GM12891 (cell line): ENCODE measurements at regions not wholly inside any gene's neighbourhood (a gene's known extent, or its start where the extent isn't known, plus 50 kb on each side); places are given as distances from the start of the nearest gene placed in this dataset.

Experiments
- POLR2A ChIP-seq: IDR thresholded peaks from 2 replicates; pipeline ENCODE4 v1.6.1; 2011; ENCODE audit warnings: low read depth, low read length, control low read depth
- POLR2AphosphoS5 ChIP-seq: IDR thresholded peaks from 2 replicates; pipeline ENCODE4 v1.6.1; 2011; ENCODE audit warnings: low read depth, low read length, control low read depth
- TAF1 ChIP-seq: IDR thresholded peaks from 2 replicates; pipeline ENCODE4 v1.6.1; 2011; ENCODE audit warnings: low read depth, low read length, control low read depth

GRCh38 chr6:145022199-145022796 is 713.0 kb downstream of the EPM2A start:
- no peak for TF ChIP-seq TAF1
- TF ChIP-seq POLR2A = no peak
- TF ChIP-seq POLR2AphosphoS5 = no peak
